HG02981 (cell line): ENCODE measurements at regions not wholly inside any gene's neighbourhood (a gene's known extent, or its start where the extent isn't known, plus 50 kb on each side); places are given as distances from the start of the nearest gene placed in this dataset.

Source experiments
- ATAC-seq: cut with Tn5 transposase; IDR thresholded peaks from one replicate; pipeline ENCODE4 v1.9.1; 2021; ENCODE audit warnings: mild to moderate bottlenecking, moderate library complexity; ENCODE audit not compliant: unreplicated experiment

GRCh38 chr2:164186591-164186990 is 434.7 kb downstream of the GRB14 start:
- no peak for ATAC-seq

DNA sequence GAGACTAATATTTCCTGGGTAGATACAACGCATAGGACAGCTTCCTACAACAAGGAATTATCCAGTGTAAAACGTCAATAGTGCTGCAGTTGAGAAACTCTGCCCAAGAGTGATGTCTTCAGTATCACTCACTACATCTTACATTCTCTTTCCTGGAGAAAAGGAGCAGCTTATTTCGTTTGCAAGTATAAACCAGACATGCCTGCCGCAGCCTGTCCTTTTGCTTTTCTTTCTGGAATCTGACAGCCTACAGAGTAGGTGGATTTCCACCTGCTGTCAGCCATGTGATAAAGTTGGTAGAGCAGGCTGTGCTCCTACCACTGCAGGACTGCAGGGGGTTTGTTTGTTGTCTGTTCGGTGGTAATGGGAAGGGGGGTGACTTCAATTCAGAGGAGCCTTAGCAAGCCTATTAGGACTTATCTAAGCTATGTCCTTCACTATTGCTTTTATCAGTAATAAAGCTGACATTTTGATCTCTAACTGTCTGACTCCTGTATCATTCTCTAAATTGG is 439.1 kb downstream of the GRB14 start:
- ATAC-seq = no peak

GRCh38 chr2:164178835-164179465 is 442.3 kb downstream of the GRB14 start:
- ATAC-seq = no peak

DNA sequence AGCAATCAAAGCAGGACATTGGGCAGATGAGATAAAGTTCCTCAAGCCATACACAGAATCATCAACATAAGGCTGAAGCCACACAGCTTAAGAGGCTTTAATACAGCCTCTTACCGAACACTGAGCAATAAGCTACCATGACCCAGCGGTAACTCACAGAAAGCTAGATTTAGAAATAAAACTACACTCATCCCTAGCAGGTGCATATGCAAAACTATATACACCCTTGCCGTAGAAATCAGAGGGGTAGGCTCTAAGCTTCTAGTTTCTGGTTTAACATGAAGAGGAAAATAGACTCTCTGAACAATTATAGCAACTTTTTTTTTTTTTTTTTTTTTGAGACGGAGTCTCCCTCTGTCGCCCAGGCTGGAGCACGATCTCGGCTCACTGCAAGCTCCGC is 428.8 kb upstream of the FIGN start:
- ATAC-seq = no peak

DNA sequence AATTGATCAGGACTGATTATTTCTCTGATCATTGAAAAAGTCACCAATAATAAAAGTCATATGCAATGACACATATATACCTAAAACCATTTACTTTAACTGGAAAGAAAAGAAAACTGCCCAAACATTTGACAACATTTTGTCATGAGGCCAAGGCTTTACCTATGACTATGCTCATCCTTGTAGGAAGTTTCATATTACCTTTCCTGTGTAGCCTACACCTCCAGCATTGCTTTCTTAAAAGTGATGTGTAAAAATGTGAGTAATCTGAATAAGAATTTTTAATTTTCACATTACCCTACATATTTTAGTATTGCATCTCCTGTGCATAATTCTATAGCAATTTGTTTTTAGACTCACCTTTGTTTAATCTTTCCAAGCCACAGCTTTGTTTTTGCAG is 419.8 kb upstream of the FIGN start:
- no peak for ATAC-seq

DNA sequence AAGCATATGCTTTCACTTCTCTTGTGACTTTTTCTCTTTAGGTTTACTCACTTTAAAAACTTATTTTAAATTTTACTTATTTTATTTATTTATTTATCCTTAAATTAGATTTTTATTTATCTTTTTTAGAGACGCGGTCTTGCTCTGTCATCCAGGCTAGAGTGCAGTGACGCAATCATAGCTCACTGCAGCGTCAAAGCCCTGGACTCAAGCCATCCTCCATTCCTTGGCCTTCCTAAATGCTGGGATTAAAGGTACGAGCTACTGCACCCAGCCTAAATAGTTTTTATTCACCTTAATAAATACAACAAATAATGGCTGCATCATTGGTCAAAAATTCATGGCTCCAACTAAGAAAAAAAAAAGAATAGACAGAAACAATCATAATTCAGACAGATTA is 415.7 kb upstream of the FIGN start:
- ATAC-seq = no peak

DNA sequence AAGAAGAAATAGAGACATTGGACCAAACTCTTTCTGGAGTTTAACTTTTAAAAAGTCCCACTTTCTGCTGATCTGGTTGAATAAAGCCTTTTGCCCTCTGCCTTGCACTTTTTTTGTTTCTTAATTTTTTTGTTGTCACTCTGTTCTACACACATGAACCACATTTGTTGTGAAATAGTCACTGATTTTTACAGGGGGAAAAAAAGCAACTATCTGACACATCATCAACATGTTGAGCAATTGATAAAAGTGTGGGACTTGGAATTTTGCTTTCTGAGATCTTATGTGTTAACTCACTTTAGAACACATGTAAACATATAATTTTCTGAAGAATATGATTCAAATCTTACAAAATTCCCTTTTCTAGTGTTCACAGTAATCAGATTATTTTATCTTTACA is 414.8 kb upstream of the FIGN start:
- ATAC-seq = no peak

- ATAC-seq = no peak
Measured at GRCh38 chr2:164146441-164146840, 410.6 kb upstream of the FIGN start.

- no peak for ATAC-seq
Measured at GRCh38 chr2:164145093-164145987, 409.5 kb upstream of the FIGN start.

DNA sequence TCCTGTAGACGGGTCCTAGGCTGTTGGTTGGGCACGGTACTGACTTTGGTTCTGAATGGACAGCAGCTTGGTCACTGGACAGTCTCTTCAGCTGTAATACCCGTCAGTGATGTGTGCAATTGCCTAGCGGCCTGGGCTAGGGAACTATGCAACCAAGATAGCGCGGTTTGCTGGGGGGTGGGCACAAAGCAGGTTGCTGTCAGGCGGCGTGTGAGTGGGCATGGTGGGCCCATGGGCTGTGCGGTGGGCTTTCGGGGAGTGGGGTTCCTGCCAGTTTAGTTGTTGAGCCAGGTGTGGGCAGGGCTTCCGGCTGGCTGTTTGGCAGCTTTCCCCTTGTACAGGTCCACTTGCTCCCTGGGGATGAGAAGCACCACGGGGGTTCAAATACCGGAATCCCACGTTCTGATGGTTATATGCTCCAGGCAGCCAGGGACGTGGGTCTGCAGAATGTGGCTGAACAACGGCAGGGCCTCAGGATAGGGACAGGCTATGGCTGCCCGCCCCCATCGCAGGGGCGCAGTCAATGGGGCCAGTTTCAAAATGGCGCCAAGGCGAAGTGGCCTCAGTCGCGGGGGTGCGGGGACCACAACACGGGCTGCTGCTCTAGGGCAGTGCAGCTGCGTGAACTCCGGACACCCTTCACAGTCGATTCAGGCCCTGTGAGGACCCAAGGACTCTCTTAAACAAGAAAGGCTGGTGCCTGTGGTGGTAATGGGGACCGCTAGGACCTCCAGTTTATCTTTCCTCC is 407.5 kb upstream of the FIGN start:
- no peak for ATAC-seq

DNA sequence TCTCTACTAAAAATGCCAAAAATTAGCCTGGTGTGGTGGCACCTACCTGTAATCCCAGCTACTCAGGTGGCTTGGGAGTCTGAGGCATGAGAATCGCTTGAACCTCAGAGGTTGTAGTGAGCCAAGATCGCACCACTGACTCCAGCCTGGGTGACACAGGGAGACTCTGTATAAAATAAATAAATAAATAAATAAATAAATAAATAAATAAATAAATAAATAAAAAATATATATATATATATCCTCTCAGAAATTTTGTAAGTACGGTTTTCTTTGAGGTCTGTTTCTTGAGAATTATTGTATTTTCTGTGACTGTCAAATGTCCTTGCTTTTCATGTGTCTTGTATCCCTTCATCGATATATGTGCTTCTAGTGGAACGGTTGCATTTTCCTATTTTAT is 406.9 kb upstream of the FIGN start:
- ATAC-seq = no peak

- no peak for ATAC-seq
Measured at GRCh38 chr2:164141271-164141670, 405.5 kb upstream of the FIGN start.

- ATAC-seq = no peak
Measured at GRCh38 chr2:164138750-164139149, 402.9 kb upstream of the FIGN start.

GRCh38 chr2:164134336-164134735 is 398.5 kb upstream of the FIGN start:
- no peak for ATAC-seq

DNA sequence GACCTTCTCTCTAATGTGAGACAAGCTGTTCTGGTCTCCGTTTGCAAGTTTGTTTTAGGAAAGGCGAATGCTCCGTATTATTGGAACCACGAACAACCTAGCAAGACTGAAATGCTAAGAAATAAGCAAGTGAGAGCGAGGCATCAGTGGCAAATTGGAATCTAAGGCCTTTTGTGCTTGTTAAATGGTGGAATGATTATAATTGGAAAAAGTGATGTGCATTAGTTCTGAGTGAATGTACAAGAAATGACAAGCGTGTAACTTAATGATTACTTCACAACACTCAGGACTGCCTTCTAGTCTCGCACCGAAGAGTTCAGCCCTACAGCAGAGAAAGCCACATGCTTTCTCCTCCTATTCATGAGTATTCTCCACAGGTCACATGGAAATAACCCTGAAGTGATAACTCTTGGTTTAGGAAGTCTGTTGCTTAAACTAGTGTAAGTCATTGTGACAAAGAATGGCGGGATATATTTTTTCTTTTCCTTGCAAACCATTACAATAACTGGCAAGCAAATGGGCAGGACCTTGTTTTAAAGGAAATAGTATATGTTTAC is 392.2 kb upstream of the FIGN start:
- ATAC-seq = no peak

DNA sequence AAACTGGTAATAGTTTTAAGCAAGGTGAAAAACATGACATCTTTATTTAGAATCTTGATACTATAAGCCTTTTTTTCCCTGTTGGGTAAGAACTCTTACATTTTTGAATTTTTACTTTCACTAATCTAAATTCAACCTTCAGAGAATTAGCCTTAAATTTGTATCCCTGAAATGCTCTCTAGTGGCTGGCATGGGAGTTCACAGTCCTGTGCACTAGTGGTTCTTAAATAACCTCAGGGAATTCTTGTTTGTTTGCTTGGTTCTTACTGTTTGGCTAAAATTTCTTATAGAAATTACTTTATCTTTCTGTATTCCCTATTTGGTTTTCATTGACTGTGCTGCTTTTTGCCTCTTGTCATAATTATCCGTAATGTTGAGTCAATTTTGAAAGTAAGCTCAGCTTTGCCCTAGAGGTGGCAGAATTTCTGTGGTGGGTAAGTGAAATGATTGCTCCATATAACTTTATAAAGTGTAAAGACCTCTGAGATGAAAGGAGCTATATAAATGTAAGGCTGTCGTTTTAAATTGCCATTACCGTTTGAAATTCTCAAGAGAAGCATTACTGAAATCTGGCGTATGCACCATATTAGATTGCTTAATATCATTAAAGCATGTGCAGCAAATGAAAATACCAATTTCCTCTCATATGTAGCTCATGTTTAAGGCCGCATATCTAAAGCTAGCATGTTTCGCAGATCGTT is 391.3 kb upstream of the FIGN start:
- no peak for ATAC-seq

DNA sequence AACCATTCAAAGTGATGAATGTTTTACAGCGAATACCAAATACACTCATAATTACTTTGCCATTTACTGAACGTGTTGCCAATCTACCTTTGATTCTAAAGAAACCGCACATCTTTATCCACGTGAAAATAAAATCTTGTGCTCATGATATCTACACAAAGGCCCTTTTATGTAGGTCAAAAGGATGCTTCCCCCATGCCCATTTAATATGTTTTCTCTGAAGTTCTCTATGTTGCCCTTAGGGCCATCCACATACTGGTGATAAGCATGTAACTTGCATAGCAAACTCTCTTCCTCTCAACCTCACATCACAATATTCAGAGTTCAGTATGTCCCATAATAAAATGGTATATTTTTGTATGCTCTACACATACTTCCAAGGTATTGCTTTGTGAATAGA is 380.0 kb upstream of the FIGN start:
- no peak for ATAC-seq

GRCh38 chr2:164114937-164115336 is 379.1 kb upstream of the FIGN start:
- no peak for ATAC-seq

- no peak for ATAC-seq
Measured at GRCh38 chr2:164112105-164112504, 376.3 kb upstream of the FIGN start.

- no peak for ATAC-seq
Measured at GRCh38 chr2:164110515-164110914, 374.7 kb upstream of the FIGN start.

DNA sequence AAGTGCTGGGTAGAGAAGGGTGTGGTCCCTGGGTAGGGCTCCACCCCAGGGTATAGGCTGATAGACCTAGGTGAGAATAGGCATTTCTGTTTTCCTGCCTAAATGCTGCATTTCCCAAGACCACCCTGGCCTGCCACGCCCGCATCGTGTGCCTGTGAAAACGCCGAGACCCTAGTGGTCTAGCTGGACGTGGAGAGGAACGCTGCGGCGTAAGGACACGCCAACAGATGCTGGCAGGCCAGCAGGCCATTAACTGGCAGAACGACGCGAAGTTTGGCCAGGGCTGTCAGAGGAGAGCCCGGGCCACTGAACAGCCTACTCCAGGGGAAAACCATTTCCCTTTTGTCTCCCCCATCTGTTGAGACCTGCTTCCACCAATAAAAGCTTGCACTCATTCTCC is 373.2 kb upstream of the FIGN start:
- ATAC-seq = no peak
